A673 (cell line): ENCODE measurements at regions not wholly inside any gene's neighbourhood (a gene's known extent, or its start where the extent isn't known, plus 50 kb on each side); places are given as distances from the start of the nearest gene placed in this dataset.
A peak's percentile ranks its signal among the peaks of the same experiment; 100 is the strongest.

Experiments used
- BruUV-seq: library from RNA; stranded (reverse); fragments of 400-500 nt; replicated peaks from 2 replicates; lab custom pipeline; 2021; lab: Mats Ljungman, UMichigan
- CTCF ChIA-PET: fragments of 300-600 bp; sonication (Branson Sonifier 250); formaldehyde crosslinking; loops from one replicate; lab custom pipeline; 2022; ENCODE audit warnings: antibody characterized with exemption; lab: Charles Lee
- POLR2A ChIA-PET: fragments of 300-600 bp; sonication (Branson Sonifier 250); formaldehyde crosslinking; loops from one replicate; lab custom pipeline; 2022; ENCODE audit warnings: antibody characterized with exemption; ENCODE audit not compliant: low non-redundant PET; lab: Charles Lee
- DNase-seq: peaks from one replicate; pipeline ENCODE4 v3.0.0-alpha.2; 2015; ENCODE audit warnings: low spot score
- H3K27ac ChIP-seq: fragments of 200-600 bp; sonication (generic); 2 replicates; pipeline ENCODE4 v1.5.1; 2016; ENCODE audit warnings: mixed run types, low read depth, mild to moderate bottlenecking, mixed read lengths, antibody characterized with exemption, low read length; ENCODE audit not compliant: poor library complexity, severe bottlenecking
- H3K27me3 ChIP-seq: fragments of 200-600 bp; sonication (generic); replicated peaks from 2 replicates; pipeline ENCODE4 v1.6.1; 2017; ENCODE audit warnings: mixed run types, low read depth, mild to moderate bottlenecking, mixed read lengths, antibody characterized with exemption, low read length; ENCODE audit not compliant: insufficient read depth, poor library complexity
- H3K36me3 ChIP-seq: fragments of 200-600 bp; sonication (generic); 2 replicates; pipeline ENCODE4 v1.6.1; 2016; ENCODE audit warnings: mixed run types, mild to moderate bottlenecking, mixed read lengths, antibody characterized with exemption, low read length; ENCODE audit not compliant: insufficient read depth, poor library complexity, severe bottlenecking
- H3K4me1 ChIP-seq: fragments of 200-600 bp; sonication (generic); 2 replicates; pipeline ENCODE4 v1.6.1; 2017; ENCODE audit warnings: mixed run types, mild to moderate bottlenecking, mixed read lengths, antibody characterized with exemption, low read length; ENCODE audit not compliant: insufficient read depth, poor library complexity, severe bottlenecking
- H3K4me3 ChIP-seq: fragments of 200-600 bp; sonication (generic); 2 replicates; pipeline ENCODE4 v1.5.1; 2016; ENCODE audit warnings: low read depth, mixed run types, mild to moderate bottlenecking, mixed read lengths, low read length; ENCODE audit not compliant: poor library complexity, severe bottlenecking
- H3K9me3 ChIP-seq: fragments of 200-600 bp; sonication (generic); 2 replicates; pipeline ENCODE4 v1.6.1; 2016; ENCODE audit warnings: mixed run types, low read depth, mild to moderate bottlenecking, mixed read lengths, antibody characterized with exemption, low read length; ENCODE audit not compliant: poor library complexity, severe bottlenecking
- EZH2 ChIP-seq: fragments of 200-600 bp; sonication (generic); IDR thresholded peaks from 2 replicates; pipeline ENCODE4 v1.6.1; 2017; ENCODE audit warnings: borderline replicate concordance, low read depth, mild to moderate bottlenecking, mixed read lengths, antibody characterized with exemption, low read length; ENCODE audit not compliant: poor library complexity, severe bottlenecking
- intact Hi-C: fragments of 100-400 bp; cut with micrococcal nuclease; formaldehyde crosslinking; loops from one replicate; pipeline ENCODE4 v1.10.0; 2022; ENCODE audit not compliant: unreplicated experiment
- TF ChIP-seq, protein P1 (sequence below): fragments of 300-800, 200-600 bp; sonication (generic); conservative IDR thresholded peaks from 2 replicates; pipeline ENCODE4 v1.5.1; 2017; ENCODE audit warnings: low read depth, mild to moderate bottlenecking, antibody characterized with exemption, low read length, moderate library complexity, mixed read lengths

DNA sequence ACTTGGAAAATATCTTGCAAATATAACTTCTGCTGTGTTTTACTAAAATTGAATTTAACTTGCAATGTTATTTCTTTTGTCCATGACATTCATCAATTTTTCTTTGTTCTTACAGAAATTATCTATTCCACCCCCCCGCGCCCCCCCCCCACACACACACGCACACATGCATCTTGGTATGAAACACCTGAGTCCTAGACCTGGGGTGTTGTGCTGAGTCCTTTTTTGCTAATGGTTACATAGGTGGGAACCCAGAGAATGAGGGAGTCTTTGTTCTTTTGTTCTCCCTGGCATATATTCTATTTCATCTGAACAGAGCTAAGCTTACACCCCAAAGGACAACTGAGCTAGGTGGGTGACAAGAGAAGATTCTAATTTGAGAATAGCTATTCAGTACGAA is 308.9 kb downstream of the CWC27 start:
- no peak for TF ChIP-seq EZH2
- TF ChIP-seq, protein P1, sequence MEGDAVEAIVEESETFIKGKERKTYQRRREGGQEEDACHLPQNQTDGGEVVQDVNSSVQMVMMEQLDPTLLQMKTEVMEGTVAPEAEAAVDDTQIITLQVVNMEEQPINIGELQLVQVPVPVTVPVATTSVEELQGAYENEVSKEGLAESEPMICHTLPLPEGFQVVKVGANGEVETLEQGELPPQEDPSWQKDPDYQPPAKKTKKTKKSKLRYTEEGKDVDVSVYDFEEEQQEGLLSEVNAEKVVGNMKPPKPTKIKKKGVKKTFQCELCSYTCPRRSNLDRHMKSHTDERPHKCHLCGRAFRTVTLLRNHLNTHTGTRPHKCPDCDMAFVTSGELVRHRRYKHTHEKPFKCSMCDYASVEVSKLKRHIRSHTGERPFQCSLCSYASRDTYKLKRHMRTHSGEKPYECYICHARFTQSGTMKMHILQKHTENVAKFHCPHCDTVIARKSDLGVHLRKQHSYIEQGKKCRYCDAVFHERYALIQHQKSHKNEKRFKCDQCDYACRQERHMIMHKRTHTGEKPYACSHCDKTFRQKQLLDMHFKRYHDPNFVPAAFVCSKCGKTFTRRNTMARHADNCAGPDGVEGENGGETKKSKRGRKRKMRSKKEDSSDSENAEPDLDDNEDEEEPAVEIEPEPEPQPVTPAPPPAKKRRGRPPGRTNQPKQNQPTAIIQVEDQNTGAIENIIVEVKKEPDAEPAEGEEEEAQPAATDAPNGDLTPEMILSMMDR, result no peak
- ChIA-PET POLR2A (no interaction called here), CTCF (no interaction called here)
- intact Hi-C loops, result loop anchor here (5.0 to 10.0 kb wide), 3 partner anchors 40 to 405 kb away; partner anchors contain the start of gene ADAMTS6
- Histone ChIP-seq H3K27ac (peak overlapping the region; percentile 87), H3K4me3 (peak overlapping the region; percentile 20), H3K36me3 (no peaks in the 10 kb centered on the region), H3K4me1 (peaks cover 53% of the 10 kb centered on the region), H3K9me3 (no peaks in the 10 kb centered on the region), H3K27me3 (no peaks in the 10 kb centered on the region)
- DNase-seq, result no peak
- BruUV-seq, result TSS peak; percentile 58

DNA sequence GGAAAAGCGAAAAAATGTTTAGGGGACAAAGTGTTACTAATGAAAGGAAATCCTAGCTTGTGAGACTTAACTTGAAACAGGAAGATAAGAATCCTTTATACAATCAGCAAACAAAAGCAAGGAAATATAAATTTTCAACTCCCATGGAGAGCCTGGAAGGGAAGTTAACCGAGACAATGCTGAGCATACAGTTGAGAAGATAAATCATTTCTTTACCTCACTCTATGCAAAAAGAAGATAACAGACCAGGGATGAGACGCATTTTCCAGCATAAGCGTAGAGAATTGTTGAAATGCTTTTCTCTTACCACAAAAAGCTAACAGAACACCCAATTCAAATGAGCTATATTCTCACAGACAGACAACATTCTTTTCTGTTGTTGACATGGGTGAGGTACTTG is 309.6 kb downstream of the CWC27 start:
- DNase-seq, result peak; percentile 96
- H3K36me3 ChIP-seq, result no peaks in the 10 kb centered on the region
- H3K9me3 ChIP-seq, result no peaks in the 10 kb centered on the region
- intact Hi-C loops, result loop anchor here (5.0 to 10.0 kb wide), 3 partner anchors 41 to 404 kb away; partner anchors contain the start of gene ADAMTS6
- peaks cover 53% of the 10 kb centered on the region for H3K4me1 ChIP-seq
- H3K27me3 ChIP-seq, result no peaks in the 10 kb centered on the region
- peak overlapping the region; percentile 87 for H3K27ac ChIP-seq
- TF ChIP-seq, protein P1, result no peak
- TF ChIP-seq EZH2, result no peak
- POLR2A ChIA-PET, result no interaction called here
- no TSS peak for BruUV-seq
- CTCF ChIA-PET, result interaction anchor here (0.7 kb wide), 1 partner anchor 409 kb away, joined by 3 read pairs; no protein-coding TSS in a partner anchor
- peak overlapping the region; percentile 20 for H3K4me3 ChIP-seq

DNA sequence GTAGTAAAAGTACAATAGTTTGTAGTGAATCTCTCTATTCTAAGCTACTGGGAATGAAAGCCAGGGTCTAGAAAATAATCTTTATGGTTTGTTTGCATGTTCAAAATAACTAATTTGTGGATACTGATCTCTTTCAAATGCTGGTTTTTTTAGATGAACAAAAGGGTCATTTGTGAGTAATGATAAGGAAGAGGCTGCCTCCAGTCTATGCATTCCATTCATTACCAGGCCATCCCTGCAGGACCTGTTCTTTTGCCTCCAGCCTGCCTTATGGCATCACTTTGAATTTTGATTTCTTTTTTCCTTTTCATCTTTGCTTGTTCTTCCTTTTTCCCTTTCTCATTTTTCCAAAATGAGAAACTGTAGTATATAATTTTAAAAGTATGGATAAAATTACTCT is 312.3 kb downstream of the CWC27 start:
- POLR2A ChIA-PET, result no interaction called here
- BruUV-seq, result no TSS peak
- Histone ChIP-seq H3K27me3 (no peaks in the 10 kb centered on the region), H3K36me3 (no peaks in the 10 kb centered on the region), H3K9me3 (no peaks in the 10 kb centered on the region), H3K4me1 (peaks cover 45% of the 10 kb centered on the region), H3K27ac (no peak overlapping the region), H3K4me3 (no peak overlapping the region)
- CTCF ChIA-PET, result no interaction called here
- intact Hi-C loops, result no loop called here
- TF ChIP-seq EZH2, result no peak
- TF ChIP-seq, protein P1, result no peak
- DNase-seq, result no peak
